OCI-LY3 (cell line): ENCODE measurements at regions not wholly inside any gene's neighbourhood (a gene's known extent, or its start where the extent isn't known, plus 50 kb on each side); places are given as distances from the start of the nearest gene placed in this dataset.

ENCODE experiments used
- CTCF ChIP-seq: fragments of 200-600, 300-600 bp; sonication (generic); IDR thresholded peaks from 2 replicates; pipeline ENCODE4 v1.5.1; 2014; ENCODE audit warnings: antibody characterized with exemption, low read length, low read depth
- EZH2phosphoT487 ChIP-seq: fragments of 200-600 bp; shearing (Covaris generic); IDR thresholded peaks from 2 replicates; pipeline ENCODE4 v1.6.1; 2018; ENCODE audit warnings: antibody characterized with exemption, mixed run types, low read depth

GRCh38 chr16:86108062-86108461 lies 209.1 kb downstream of the IRF8 start:
- TF ChIP-seq EZH2phosphoT487, result no peak
- TF ChIP-seq CTCF, result no peak
